LoVo (cell line): ENCODE measurements at regions not wholly inside any gene's neighbourhood (a gene's known extent, or its start where the extent isn't known, plus 50 kb on each side); places are given as distances from the start of the nearest gene placed in this dataset.
A peak's percentile ranks its signal among the peaks of the same experiment; 100 is the strongest.
"Not testable (repeated sequence)": the region's sequence is repeated elsewhere in the genome, so short reads cannot be mapped to it uniquely, and the experiment has no call there.

Experiments used
- DNase-seq: peaks from one replicate; pipeline ENCODE4 v3.0.0-alpha.2; 2016; ENCODE audit warnings: low spot score

GRCh38 chr12:114852976-114853529, 169.1 kb upstream of the TBX3 start:
- no peak for DNase-seq

- no peak for DNase-seq
These were observed 168.0 kb upstream of the TBX3 start for GRCh38 chr12:114851981-114852380.

GRCh38 chr12:114850661-114851275, 166.8 kb upstream of the TBX3 start:
- DNase-seq = no peak

GRCh38 chr12:114848666-114849065, 164.7 kb upstream of the TBX3 start:
- no peak for DNase-seq

GRCh38 chr12:114847441-114848035, 163.6 kb upstream of the TBX3 start:
- no peak for DNase-seq

GRCh38 chr12:114846771-114847170, 162.8 kb upstream of the TBX3 start:
- no peak for DNase-seq

GRCh38 chr12:114841557-114842251, 157.7 kb upstream of the TBX3 start:
- DNase-seq = peak; percentile 36

- DNase-seq = no peak
These were observed 154.5 kb upstream of the TBX3 start for GRCh38 chr12:114838480-114838879.

GRCh38 chr12:114836609-114837008, 152.6 kb upstream of the TBX3 start:
- DNase-seq = no peak

- no peak for DNase-seq
These were observed 151.1 kb upstream of the TBX3 start for GRCh38 chr12:114835031-114835430.

GRCh38 chr12:114834621-114835020, 150.6 kb upstream of the TBX3 start:
- no peak for DNase-seq

GRCh38 chr12:114829833-114830232, 145.9 kb upstream of the TBX3 start:
- no peak for DNase-seq

GRCh38 chr12:114829244-114829643, 145.3 kb upstream of the TBX3 start:
- not testable (repeated sequence) for DNase-seq

- DNase-seq = no peak
These were observed 143.5 kb upstream of the TBX3 start for GRCh38 chr12:114827461-114827860.

- DNase-seq = no peak
These were observed 142.3 kb upstream of the TBX3 start for GRCh38 chr12:114826244-114826643.

- DNase-seq = no peak
These were observed 139.7 kb upstream of the TBX3 start for GRCh38 chr12:114823724-114824123.

GRCh38 chr12:114821570-114821969, 137.6 kb upstream of the TBX3 start:
- no peak for DNase-seq

- DNase-seq = no peak
These were observed 136.8 kb upstream of the TBX3 start for GRCh38 chr12:114820796-114821195.

GRCh38 chr12:114817571-114818425, 133.8 kb upstream of the TBX3 start:
- no peak for DNase-seq

GRCh38 chr12:114815026-114815795, 131.2 kb upstream of the TBX3 start:
- DNase-seq = no peak
